HG03342 (cell line): ENCODE measurements at regions not wholly inside any gene's neighbourhood (a gene's known extent, or its start where the extent isn't known, plus 50 kb on each side); places are given as distances from the start of the nearest gene placed in this dataset.
"Not testable (repeated sequence)": the region's sequence is repeated elsewhere in the genome, so short reads cannot be mapped to it uniquely, and the experiment has no call there.

Experiments
- ATAC-seq: cut with Tn5 transposase; IDR thresholded peaks from one replicate; pipeline ENCODE4 v1.9.1; 2021; ENCODE audit warnings: mild to moderate bottlenecking, moderate library complexity; ENCODE audit not compliant: unreplicated experiment

DNA sequence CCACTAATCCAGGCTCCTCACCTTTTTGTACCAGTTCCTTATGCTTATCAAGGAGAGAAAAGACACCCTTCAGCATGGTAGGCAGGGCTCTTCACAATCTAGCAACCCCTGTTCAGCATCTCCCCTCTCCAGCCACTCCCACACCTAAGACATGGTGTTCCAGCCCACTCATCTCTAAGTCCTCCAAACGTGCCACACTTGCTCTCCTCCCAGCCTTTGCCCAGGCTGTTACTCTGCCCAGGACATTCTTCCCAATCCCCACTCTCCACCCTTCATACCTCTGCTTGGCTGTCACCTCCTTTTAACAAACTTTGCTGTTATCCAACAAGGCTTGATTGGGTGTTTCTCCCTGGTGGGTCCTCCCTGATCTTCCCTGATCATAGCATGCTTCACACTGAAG is 270.6 kb upstream of the CHAC2 start:
- ATAC-seq, result no peak

- no peak for ATAC-seq
Observed at GRCh38 chr2:53493210-53493609, 274.4 kb upstream of the CHAC2 start.

DNA sequence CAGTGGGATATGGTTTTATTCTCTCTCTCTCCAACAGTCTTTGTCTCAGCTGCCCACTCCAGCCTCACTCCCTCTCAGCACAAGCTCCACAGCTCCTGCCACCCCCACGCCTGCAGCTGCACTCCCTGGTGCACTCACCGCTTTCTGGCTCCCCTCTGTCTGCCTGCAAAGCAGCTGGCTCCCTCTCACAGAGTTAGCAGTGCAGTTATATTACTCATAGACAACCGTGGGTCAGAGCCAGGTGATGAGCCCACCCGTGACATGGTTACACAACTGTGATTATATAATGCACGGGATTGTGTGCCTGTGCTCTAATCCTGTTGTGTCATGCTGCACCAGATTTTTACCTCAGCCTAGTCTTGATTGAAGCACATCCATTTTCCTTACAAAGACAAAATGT is 276.9 kb upstream of the CHAC2 start:
- no peak for ATAC-seq

- ATAC-seq, result not testable (repeated sequence)
Observed at GRCh38 chr2:53486185-53486899, 281.3 kb upstream of the CHAC2 start.

DNA sequence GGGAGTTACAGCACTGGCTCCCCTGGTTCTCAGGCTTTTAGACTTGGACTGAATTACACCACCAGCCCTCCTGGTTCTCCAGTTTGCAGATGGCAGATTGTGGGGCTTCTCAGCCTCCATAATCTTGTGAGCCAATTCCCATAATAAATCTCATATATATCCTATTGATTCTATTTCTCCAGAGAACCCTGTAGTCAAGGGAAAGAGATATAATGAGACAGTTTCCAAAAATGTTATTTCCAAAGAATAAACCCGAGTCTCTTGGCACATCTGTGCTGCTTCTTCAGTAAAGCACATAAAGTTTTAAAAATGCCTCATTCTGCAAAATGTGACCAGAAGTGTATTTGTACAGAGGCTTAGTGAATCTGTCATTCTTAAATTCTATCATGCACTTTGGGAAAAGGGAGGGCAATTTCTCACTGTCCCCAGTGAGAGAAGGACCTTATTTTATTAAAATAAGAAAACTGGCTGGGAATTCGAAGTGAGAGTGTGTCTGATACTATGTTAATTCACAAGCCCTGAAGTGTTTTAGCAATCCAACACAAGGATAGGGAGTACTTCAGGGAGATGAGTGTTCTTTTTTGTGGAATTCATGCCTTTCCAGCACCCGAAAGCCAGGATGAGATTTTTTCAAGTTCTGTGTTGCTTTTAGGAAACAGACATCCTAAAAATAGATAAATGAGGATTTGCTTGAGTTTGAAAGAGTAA is 282.4 kb upstream of the CHAC2 start:
- no peak for ATAC-seq

- no peak for ATAC-seq
Observed at GRCh38 chr2:53484531-53484930, 283.1 kb upstream of the CHAC2 start.

- no peak for ATAC-seq
Observed at GRCh38 chr2:53477517-53477916, 290.1 kb upstream of the CHAC2 start.

- no peak for ATAC-seq
Observed at GRCh38 chr2:53476834-53477233, 290.8 kb upstream of the CHAC2 start.

DNA sequence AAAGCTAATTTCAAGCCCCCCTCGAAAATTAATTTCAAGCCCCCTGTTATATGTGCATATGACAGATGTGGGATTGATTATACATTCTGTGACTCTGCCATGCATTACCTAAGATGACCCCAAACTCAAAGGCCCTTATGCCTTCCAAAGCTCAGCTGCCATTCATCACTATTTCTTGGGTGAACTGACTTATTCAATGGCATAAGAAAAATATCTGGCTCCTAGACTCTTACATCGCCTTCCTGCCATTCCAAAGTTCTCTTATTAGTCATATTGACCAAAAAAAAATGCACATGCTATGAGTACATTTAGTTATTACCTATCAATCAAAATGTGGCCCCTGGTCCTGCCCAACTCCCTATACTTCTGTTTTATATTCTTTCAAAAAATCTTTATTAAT is 291.8 kb upstream of the CHAC2 start:
- ATAC-seq, result no peak

GRCh38 chr2:53475321-53475720 is 292.3 kb upstream of the CHAC2 start:
- ATAC-seq, result no peak

DNA sequence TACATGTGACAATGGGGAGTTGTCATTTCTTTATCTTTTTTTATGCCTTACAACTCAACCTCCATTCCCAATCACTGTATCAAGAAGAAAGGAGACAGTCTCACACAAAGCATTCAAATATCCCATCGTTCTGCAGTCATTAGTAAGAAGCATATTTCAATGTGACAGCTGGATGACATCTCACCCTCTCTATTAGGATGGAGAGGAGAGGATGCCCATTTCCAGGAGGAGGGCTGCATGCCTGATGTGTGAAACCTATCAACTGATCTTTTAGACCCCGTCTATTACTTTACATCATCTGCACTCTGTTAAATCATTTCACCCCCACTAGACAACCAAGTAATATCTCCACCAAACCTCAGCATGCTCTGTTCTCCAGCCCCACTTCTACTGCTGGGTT is 292.7 kb upstream of the CHAC2 start:
- ATAC-seq, result no peak

- ATAC-seq, result no peak
Observed at GRCh38 chr2:53473775-53474311, 293.8 kb upstream of the CHAC2 start.

- ATAC-seq, result no peak
Observed at GRCh38 chr2:53473236-53473635, 294.4 kb upstream of the CHAC2 start.

DNA sequence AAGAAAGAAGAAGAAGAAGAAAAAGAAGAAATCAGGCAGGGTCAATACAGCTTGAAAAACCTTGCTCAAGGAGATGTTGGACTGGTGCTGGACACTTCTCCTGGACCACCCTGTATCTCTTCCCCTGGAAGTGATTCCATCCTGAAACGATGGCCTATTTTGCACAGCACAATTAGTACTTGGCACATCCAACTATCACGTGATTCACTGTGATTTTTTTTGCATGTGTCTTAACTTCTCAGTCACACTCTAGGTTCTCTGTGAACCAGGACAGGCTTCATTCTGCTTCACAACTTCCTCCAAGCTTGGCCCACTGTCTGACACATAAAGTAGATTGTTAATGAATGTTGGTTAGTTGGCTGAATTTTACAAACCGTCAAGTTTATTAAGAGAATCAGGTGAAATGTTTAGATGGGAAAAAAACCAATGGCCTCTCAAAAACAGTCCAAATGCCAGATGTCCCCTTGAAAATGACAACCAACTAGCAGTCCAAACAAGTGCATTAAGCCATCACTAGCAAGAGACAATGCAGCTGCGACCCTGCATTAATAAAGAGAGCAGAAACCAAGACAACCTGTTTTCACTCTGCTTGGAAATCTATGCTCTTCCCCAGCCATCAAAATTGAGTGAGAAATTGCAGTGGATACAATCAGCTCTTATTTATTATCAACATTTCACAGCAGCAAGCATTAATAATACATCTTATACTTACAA is 300.0 kb upstream of the CHAC2 start:
- ATAC-seq, result no peak

- ATAC-seq, result no peak
Observed at GRCh38 chr2:53463806-53464726, 303.5 kb upstream of the CHAC2 start.

GRCh38 chr2:53460937-53461336 is 306.7 kb upstream of the CHAC2 start:
- ATAC-seq, result no peak

GRCh38 chr2:53460347-53460746 is 307.3 kb upstream of the CHAC2 start:
- ATAC-seq, result no peak

DNA sequence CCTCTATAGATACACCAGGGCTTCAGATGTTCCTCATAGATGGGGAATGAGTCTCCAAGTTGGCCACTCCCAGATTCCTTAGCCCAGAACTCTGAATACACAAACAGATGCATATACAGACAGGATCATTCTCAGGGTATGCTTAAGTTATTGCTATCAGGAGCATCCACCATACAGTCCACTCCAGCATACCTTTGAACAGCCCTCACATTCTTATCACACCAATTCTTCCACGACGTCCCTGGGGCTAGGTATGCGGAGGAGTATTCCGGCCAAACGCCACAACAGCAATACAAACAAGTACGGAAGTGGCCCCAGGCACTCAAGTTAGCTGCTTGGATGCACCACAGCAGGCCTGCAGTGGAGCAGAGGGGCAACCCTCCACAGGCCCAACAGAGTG is 312.5 kb upstream of the CHAC2 start:
- ATAC-seq, result no peak

DNA sequence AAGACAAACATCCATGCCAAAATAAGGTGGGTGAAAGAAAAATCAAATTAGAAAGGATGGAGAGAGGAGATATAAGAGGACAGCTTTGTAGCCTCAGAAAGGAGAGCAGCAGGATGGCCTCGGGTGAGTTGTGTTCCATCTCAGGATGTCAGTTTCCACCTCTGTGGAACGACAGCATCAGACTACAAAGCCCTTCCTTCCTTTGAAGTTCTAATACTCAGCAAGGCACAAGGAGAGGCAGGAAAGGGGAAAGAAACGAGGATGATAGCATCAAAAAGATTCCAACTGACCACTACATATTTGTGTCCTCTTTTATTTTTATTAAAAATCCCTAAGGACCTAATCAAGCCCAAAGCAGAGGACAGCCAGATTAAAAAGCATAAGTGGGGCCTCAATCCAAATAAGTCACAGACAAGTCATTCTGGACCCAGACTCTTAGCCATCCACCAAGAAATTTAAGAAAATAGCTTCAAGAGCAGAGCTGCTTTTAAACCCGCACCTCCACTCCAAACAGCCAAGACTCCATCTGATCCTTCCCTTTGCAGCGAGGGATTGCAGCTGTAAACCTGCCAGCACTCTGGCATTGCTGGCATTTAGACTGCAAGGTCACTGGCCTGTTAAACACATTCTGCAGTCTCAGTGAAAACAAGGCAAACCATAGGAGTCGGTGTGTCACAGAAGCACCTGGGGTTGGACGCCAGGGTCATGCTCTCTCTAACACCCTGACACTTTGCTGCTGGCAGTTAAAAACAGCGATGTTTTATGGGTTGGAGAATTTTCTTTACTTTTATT is 314.5 kb upstream of the CHAC2 start:
- ATAC-seq, result no peak

- no peak for ATAC-seq
Observed at GRCh38 chr2:53452400-53452799, 315.2 kb upstream of the CHAC2 start.
